Body of pancreas (tissue), 4 donors: ENCODE measurements at regions not wholly inside any gene's neighbourhood (a gene's known extent, or its start where the extent isn't known, plus 50 kb on each side); places are given as distances from the start of the nearest gene placed in this dataset.
A peak's percentile ranks its signal among the peaks of the same experiment; 100 is the strongest.

ENCODE experiments used
- ATAC-seq: fragments of 150-250 bp; one replicate; pipeline ENCODE4 v1.9.1; 2016
- DNase-seq, 4 donors: peaks; one replicate each; pipeline ENCODE4 v3.0.0-alpha.2; 2019
- H3K27ac ChIP-seq, 4 donors: fragments of 200-600 bp; sonication (generic); 1 replicate in 3 of 4; 2 replicates in 1 of 4; pipeline versions ENCODE4 v1.5.1 to v1.6.1; 2016 to 2019; ENCODE audit warnings: mild to moderate bottlenecking in 1 of 4, mixed read lengths in 1 of 4, moderate library complexity in 1 of 4
- H3K27me3 ChIP-seq, 2 donors: fragments of 200-600 bp; sonication (generic); one replicate each; pipeline ENCODE4 v1.6.0; 2016; ENCODE audit warnings: mild to moderate bottlenecking in 1 of 2
- H3K36me3 ChIP-seq, 2 donors: fragments of 200-600 bp; sonication (generic); replicated peaks in 1 of 2; 2 replicates each; pipeline ENCODE4 v1.5.1; 2016; ENCODE audit warnings: low read depth in 2 of 2; ENCODE audit not compliant: insufficient read depth in 1 of 2
- H3K4me1 ChIP-seq: fragments of 200-600 bp; sonication (generic); one replicate; pipeline ENCODE4 v1.6.0; 2016
- H3K4me3 ChIP-seq, 2 donors: fragments of 200-600 bp; sonication (generic); 1 replicate in 1 of 2; 2 replicates in 1 of 2; pipeline ENCODE4 v1.5.1; 2016 to 2019
- H3K9me3 ChIP-seq, 3 donors: fragments of 200-600 bp; sonication (generic); 1 replicate in 2 of 3; 2 replicates in 1 of 3; pipeline ENCODE4 v1.5.1; 2016
- POLR2A ChIP-seq, 3 donors: fragments of 450-650 bp; IDR thresholded peaks; one replicate each; pipeline ENCODE4 v1.6.1; 2016; ENCODE audit warnings: antibody characterized with exemption in 3 of 3, mild to moderate bottlenecking in 2 of 3
- WGBS, 2 donors: methylation state at CpG; one replicate each; pipeline ENCODE4 v1.1.5; 2017; 5-methylcytosine and 5-hydroxymethylcytosine counted together
- intact Hi-C: fragments of 100-400 bp; cut with DNase I; formaldehyde crosslinking; loops from one replicate; pipeline ENCODE4 v1.15.1; 2023
- TF ChIP-seq, protein P1 (sequence below), 7 experiments: fragments of 450-650 bp in 4 of 7; fragments of 200-600 bp in 3 of 7; sonication (generic) in 3 of 7; IDR thresholded peaks; one replicate each; pipeline ENCODE4 v1.5.1; 2016 to 2019; ENCODE audit warnings: antibody characterized with exemption in 7 of 7

DNA sequence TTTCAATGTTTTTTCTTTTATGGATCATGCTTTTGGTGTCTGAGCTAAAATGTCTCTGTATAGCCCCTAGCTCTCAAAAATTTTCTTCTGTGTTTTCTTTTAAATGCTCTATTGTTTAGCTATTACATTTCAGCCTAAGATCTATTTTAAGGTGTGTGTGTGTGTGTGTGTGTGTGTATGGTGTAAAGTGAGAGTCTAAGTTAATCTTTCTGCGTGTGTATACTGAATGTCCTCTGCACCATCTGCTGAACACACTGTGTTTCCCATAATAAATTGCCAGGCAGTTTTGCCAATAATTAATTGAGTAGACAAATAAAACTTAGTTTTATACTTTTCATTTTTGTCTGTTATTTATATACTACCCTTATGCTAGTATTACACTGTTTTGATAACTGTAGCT, 2096.3 kb upstream of the C9orf72 start:
- no peaks in the 10 kb centered on the region for H3K36me3 ChIP-seq
- H3K9me3 ChIP-seq: no peaks in the 10 kb centered on the region
- intact Hi-C loops: no loop called here
- no peaks in the 10 kb centered on the region for H3K27me3 ChIP-seq
- ATAC-seq (peak; percentile 91), DNase-seq (peak in 3 of 4 donors; percentile 22 to 34 (median 29))
- peaks cover 14% of the 10 kb centered on the region for H3K4me1 ChIP-seq
- WGBS, 2 donors: 11 to 20% methylated on average over 1 of the region's 1 CpG
- no peak overlapping the region for H3K4me3 ChIP-seq
- peak overlapping the region in 2 of 4 donors; percentile 4 to 52 for H3K27ac ChIP-seq
- TF ChIP-seq, protein P1, sequence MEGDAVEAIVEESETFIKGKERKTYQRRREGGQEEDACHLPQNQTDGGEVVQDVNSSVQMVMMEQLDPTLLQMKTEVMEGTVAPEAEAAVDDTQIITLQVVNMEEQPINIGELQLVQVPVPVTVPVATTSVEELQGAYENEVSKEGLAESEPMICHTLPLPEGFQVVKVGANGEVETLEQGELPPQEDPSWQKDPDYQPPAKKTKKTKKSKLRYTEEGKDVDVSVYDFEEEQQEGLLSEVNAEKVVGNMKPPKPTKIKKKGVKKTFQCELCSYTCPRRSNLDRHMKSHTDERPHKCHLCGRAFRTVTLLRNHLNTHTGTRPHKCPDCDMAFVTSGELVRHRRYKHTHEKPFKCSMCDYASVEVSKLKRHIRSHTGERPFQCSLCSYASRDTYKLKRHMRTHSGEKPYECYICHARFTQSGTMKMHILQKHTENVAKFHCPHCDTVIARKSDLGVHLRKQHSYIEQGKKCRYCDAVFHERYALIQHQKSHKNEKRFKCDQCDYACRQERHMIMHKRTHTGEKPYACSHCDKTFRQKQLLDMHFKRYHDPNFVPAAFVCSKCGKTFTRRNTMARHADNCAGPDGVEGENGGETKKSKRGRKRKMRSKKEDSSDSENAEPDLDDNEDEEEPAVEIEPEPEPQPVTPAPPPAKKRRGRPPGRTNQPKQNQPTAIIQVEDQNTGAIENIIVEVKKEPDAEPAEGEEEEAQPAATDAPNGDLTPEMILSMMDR (IDR thresholded peaks at IDR 0.05): no peak
- TF ChIP-seq POLR2A (IDR thresholded peaks at IDR 0.05): no peak

DNA sequence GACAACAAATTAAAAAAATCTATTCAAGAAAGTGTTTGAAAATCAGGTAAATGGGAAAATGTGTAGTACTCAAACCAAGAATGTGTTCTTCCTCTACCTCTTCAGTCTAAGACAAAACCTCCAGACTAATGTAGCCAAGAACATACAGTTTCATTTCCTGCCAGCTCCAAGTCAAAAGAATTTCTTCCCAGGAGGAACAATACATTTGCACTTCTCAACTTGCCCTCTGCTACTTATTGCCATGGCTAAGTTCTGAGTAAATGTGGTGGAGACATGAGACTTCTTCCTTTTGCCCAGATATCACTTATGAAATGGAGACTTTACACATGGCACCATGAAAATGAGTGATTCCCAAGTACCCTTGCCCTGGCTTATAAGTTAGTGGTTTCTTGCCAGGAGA, 2112.2 kb upstream of the C9orf72 start:
- Histone ChIP-seq H3K27me3 (no peaks in the 10 kb centered on the region), H3K36me3 (no peaks in the 10 kb centered on the region), H3K4me3 (no peak overlapping the region), H3K4me1 (no peaks in the 10 kb centered on the region), H3K27ac (no peak overlapping the region), H3K9me3 (no peaks in the 10 kb centered on the region)
- intact Hi-C loops: no loop called here
- TF ChIP-seq, protein P1 (IDR thresholded peaks at IDR 0.05): no peak
- no peak for TF ChIP-seq POLR2A (IDR thresholded peaks at IDR 0.05)
- ATAC-seq: no peak
- DNase-seq: no peak

DNA sequence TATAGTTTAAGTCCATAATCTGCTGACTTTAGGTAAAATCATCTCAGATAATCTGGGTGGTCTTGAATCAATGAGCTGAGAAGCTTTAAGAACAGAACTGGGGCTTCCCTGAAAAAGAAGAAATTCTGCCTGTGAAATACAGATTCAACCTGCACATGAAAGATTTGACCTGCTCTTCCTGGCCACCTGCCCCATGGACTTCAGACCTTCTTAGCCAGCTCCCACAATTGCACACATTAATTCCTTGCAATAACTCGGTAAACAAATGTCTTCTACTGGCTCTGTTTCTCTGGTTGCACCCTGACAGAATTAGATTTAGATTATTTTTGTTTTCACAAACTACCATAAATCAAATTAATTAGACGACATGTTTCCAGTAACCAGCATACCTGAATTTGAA, 2117.9 kb upstream of the C9orf72 start:
- 36 to 42% methylated on average over 2 of the region's 2 CpGs for WGBS, 2 donors
- TF ChIP-seq, protein P1 (IDR thresholded peaks at IDR 0.05): no peak
- no peak for TF ChIP-seq POLR2A (IDR thresholded peaks at IDR 0.05)
- Histone ChIP-seq H3K27ac (no peak overlapping the region), H3K9me3 (no peaks in the 10 kb centered on the region), H3K4me3 (no peak overlapping the region), H3K4me1 (peaks cover 11% of the 10 kb centered on the region), H3K27me3 (no peaks in the 10 kb centered on the region), H3K36me3 (no peaks in the 10 kb centered on the region)
- peak; percentile 34 to 77 (median 38) for DNase-seq
- ATAC-seq: peak; percentile 45
- intact Hi-C loops: no loop called here

DNA sequence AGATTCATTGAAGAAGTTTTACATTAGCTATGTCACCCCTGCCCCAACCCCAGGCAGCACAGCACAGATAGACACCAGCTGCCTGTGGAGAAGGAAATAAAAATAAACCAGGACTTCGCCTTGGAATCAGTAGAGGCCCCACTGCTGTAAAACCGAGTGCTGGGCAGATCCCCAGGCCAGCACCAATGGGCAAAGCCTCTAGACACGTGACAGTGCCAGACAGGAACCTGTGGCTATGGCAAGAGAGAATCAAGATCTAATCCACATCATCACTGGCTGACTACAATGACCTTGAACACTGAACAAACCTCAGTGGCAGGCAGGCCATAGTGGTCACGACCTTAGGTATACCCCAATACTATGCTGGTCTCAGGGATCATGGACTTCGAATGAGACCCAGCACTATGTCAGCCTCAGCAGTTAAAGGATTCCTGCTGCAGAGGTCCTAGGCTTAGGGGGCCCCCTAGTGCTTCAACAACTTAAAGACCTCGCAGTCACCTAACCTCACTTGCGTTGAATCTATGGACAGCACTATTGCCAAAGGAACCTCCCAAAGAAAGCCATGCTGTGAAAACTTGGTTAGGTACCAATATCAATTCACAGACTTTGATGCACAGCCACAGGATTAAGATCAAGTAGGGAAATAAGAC, 2118.6 kb upstream of the C9orf72 start:
- ATAC-seq: peak; percentile 60
- 48 to 51% methylated on average over 7 of the region's 7 CpGs for WGBS, 2 donors
- Histone ChIP-seq H3K36me3 (no peaks in the 10 kb centered on the region), H3K4me1 (peaks cover 11% of the 10 kb centered on the region), H3K4me3 (no peak overlapping the region), H3K9me3 (no peaks in the 10 kb centered on the region), H3K27me3 (no peaks in the 10 kb centered on the region), H3K27ac (no peak overlapping the region)
- intact Hi-C loops: no loop called here
- DNase-seq: peak; percentile 17 to 45 (median 26)
- no peak for TF ChIP-seq POLR2A (IDR thresholded peaks at IDR 0.05)
- TF ChIP-seq, protein P1 (IDR thresholded peaks at IDR 0.05): peak in 4 of 7 experiments; percentile 16 to 41 (median 25)

DNA sequence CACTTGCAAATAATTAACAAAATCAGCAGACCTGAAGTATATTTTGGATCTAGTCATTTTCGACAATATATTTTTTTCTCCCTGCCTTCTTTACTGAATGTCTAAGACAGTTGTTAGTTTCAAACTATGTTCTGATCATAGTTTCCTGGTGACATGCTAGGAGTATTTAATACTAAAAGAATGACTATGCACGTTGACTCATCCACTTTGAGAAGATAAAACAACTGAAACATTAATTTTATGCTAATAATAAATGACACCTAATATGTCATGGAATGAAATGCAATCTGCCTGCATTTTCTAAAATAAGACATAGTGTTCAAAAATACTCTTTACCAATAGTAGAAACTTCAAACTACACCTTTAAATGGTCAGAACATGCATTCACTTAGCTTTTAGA, 2123.7 kb upstream of the C9orf72 start:
- Histone ChIP-seq H3K4me1 (no peaks in the 10 kb centered on the region), H3K27me3 (no peaks in the 10 kb centered on the region), H3K27ac (no peak overlapping the region), H3K4me3 (no peak overlapping the region), H3K9me3 (no peaks in the 10 kb centered on the region), H3K36me3 (no peaks in the 10 kb centered on the region)
- DNase-seq (no peak), ATAC-seq (no peak)
- intact Hi-C loops: no loop called here
- no peak for TF ChIP-seq POLR2A (IDR thresholded peaks at IDR 0.05)
- TF ChIP-seq, protein P1 (IDR thresholded peaks at IDR 0.05): no peak
- whole genome bisulfite sequencing, 2 donors: 58 to 73% methylated on average over 2 of the region's 2 CpGs
